ENCODE measurements at regions not wholly inside any gene's neighbourhood (a gene's known extent, or its start where the extent isn't known, plus 50 kb on each side); places are given as distances from the start of the nearest gene placed in this dataset.

DNA sequence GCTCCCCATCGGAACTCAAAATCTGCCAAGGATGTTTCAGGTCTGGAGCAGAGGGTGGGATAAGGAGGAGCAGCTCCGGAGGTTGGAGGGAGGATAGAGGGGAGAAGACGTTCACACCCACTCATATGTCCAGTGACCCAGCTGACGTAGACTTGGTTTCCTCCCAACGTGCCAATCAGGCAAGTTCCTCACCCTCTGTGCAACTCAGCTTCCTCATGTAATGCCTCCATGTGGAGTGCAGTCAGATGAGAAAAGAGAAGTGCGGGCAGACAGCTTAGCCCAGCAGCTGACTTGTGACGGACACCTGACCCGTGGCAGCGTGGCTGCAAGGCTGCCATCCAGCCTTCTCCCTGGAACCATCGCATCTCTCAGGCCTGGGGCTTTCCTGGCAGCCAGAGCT is 86.8 kb downstream of the NPTX2 start:
- TF ChIP-seq, protein P1, sequence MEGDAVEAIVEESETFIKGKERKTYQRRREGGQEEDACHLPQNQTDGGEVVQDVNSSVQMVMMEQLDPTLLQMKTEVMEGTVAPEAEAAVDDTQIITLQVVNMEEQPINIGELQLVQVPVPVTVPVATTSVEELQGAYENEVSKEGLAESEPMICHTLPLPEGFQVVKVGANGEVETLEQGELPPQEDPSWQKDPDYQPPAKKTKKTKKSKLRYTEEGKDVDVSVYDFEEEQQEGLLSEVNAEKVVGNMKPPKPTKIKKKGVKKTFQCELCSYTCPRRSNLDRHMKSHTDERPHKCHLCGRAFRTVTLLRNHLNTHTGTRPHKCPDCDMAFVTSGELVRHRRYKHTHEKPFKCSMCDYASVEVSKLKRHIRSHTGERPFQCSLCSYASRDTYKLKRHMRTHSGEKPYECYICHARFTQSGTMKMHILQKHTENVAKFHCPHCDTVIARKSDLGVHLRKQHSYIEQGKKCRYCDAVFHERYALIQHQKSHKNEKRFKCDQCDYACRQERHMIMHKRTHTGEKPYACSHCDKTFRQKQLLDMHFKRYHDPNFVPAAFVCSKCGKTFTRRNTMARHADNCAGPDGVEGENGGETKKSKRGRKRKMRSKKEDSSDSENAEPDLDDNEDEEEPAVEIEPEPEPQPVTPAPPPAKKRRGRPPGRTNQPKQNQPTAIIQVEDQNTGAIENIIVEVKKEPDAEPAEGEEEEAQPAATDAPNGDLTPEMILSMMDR (IDR thresholded peaks at IDR 0.05), result no peak
- TF ChIP-seq POLR2A (IDR thresholded peaks at IDR 0.05), result no peak

All from uterus (tissue), 2 donors.